ENCODE measurements at regions not wholly inside any gene's neighbourhood (a gene's known extent, or its start where the extent isn't known, plus 50 kb on each side); places are given as distances from the start of the nearest gene placed in this dataset.
"Not testable (repeated sequence)": the region's sequence is repeated elsewhere in the genome, so short reads cannot be mapped to it uniquely, and the experiment has no call there.

GRCh38 chr20:30484009-30484748, 773.3 kb upstream of the DEFB115 start:
- DNase-seq = no peak

GRCh38 chr20:30484749-30485070, 772.8 kb upstream of the DEFB115 start:
- no peak for DNase-seq

- no peak for DNase-seq
Observed at GRCh38 chr20:30485331-30486102, 771.9 kb upstream of the DEFB115 start.

- no peak for DNase-seq
Observed at GRCh38 chr20:30486103-30486478, 771.4 kb upstream of the DEFB115 start.

DNA sequence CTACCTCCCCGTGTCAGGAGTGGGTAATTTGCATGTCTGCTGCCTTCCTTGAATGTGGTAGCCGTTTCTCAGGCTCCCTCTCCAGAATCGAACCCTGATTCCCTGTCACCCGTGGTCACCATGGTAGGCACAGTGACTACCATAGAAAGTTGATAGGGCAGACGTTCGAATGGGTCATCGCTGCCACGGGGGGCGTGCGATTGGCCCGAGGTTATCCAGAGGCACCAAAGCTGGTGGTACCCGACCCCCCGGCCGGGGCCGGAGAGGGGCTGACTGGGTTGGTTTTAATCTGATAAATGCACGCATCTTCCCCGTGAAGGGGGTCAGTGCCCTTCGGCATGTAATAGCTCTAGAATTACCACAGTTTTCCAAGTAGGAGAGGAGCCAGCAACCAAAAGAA, 770.0 kb upstream of the DEFB115 start:
- DNase-seq = not testable (repeated sequence)

GRCh38 chr20:30487947-30488926, 769.2 kb upstream of the DEFB115 start:
- no peak for DNase-seq

GRCh38 chr20:30488941-30489613, 768.4 kb upstream of the DEFB115 start:
- DNase-seq = no peak

GRCh38 chr20:30489614-30490003, 767.9 kb upstream of the DEFB115 start:
- no peak for DNase-seq

- DNase-seq = no peak
Observed at GRCh38 chr20:30491016-30491415, 766.4 kb upstream of the DEFB115 start.

- not testable (repeated sequence) for DNase-seq
Observed at GRCh38 chr20:30496656-30497055, 760.8 kb upstream of the DEFB115 start.

DNA sequence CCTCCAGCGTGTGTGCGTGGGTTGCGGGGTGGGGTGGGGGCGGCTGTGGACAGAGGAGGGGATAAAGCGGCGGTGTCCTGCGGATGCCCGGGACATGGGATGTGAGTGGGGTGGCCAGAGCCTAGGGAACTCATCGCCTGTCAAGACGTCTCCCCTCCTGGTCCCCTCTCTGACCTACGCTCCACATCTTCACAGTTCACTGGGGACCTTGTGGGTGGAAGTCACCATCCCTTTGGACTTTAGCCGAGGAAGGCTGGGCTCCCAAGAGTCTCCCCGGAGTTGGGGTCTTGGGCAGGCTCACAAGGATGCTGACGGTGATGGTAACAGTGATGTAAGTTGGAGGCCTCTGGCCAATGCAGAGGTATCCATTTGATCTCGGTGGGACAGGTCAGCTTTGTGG, 760.3 kb upstream of the DEFB115 start:
- not testable (repeated sequence) for DNase-seq

GRCh38 chr20:30499123-30499522, 758.3 kb upstream of the DEFB115 start:
- DNase-seq = no peak

DNA sequence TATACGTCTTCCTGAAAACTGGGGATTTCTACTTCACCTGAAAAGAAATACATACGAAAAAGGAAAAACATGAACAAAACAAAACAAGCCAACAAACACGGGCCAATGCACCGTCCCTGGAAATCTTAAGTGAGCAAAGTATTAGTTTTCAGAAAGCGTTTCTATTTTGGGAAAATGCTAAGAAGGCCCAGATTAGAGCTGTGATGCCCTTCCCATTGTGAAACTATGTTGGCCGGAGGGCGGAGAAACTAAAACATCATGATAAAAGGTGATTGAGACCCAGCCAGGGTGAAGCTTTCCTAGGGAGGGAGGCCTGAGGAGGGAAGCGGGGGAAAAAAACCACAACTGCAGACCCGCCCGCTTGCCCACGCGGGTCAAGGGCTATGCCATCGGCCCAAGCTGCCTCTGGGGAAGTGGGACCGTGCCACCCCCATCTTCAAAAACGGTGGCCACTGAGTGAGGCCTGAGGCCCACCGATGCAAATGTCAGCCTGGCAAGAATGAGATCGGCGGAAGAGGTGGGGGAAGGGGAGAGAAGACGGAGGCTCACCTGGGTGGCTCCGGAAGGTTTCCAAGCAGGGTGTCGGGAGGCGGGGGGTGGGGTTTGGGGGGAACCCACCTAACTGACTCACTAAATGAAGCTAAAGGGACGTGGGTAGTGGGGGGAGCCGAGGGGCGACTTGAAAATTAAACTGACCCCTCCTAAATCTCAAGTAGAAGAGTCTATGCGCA, 757.6 kb upstream of the DEFB115 start:
- not testable (repeated sequence) for DNase-seq

- DNase-seq = not testable (repeated sequence)
Observed at GRCh38 chr20:30500447-30500820, 757.0 kb upstream of the DEFB115 start.

- DNase-seq = no peak
Observed at GRCh38 chr20:30500829-30501440, 756.5 kb upstream of the DEFB115 start.

GRCh38 chr20:30502670-30503069, 754.8 kb upstream of the DEFB115 start:
- DNase-seq = no peak

DNA sequence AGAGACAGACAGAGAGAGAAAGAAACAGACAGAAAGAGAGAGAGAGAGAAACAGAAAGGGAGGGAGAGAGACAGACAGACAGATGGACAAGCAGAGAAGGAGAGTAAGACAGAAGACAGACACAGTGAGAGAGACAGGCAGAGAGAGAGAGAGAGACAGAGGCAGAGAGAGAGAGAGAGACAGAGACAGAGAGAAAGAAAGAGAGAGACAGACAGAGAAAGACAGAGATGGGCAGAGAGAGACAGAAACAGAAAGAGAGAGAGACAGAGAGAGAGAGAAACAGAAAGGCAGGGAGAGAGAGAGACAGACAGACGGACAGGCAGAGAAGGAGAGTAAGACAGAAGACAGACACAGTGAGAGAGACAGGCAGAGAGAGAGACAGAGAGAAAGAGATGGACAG, 754.3 kb upstream of the DEFB115 start:
- DNase-seq = not testable (repeated sequence)

DNA sequence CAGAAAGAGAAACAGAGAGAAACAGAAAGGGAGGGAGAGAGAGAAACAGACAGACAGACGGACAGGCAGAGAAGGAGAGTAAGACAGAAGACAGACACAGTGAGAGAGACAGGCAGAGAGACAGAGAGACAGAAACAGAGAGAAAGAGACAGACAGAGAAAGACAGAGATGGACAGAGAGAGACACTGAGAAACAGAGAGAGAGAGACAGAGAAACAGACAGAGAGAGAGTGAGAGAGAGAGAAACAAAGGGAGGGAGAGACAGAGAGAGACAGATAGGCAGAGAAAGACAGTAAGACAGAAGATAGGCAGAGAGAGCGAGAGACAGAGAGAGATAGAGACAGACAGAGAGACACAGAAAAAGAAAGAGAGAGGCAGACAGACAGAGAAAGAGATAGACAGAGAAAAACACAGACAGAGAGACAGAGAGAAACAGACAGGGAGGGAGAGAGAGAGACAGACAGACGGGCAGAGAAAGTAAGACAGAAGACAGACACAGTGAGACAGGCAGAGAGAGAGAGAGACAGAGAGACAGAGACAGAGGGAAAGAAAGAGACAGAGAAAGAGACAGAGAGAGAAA, 753.4 kb upstream of the DEFB115 start:
- DNase-seq = no peak

DNA sequence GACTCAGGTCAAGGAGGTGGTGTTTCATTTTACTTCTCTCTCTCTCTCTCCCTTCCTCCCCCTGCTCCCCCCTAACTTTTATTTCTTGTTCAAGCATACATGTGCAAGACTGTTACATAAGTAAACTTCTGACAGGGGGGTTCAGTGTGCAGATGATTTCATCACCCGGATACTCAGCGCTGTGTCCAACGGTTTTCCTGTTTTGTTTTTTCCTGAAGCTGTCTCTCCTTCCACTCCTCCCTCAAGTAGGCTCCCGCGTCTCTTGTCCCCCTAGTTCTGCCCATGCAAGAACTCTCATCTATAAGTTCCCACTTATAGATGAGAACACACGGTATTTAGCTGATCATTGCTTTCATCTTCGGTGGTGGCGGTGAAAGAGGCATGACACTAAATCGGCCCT, 751.9 kb upstream of the DEFB115 start:
- no peak for DNase-seq

- DNase-seq = no peak
Observed at GRCh38 chr20:30506100-30506499, 751.4 kb upstream of the DEFB115 start.

DNA sequence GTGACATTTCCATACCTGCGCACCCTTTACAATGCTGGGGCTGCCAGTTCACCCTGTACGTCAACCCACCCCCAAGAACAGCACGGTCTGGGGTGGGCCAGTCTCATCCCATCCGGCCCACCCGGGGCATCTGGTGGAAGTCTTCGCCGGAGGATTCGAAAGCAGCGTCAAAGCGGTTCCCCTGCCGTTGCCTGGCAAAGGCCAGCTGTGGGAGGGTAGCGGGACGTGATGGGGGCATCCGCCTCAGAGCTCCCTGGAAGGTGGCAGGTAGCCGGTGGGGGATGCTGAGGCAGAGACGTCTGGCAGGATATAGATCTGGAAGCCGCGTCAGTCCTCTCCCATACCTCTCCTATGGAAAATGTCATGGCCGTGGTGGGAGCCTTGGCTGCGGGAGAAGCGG, 749.1 kb upstream of the DEFB115 start:
- not testable (repeated sequence) for DNase-seq
